Femur (tissue), 1 donor: ENCODE measurements at regions not wholly inside any gene's neighbourhood (a gene's known extent, or its start where the extent isn't known, plus 50 kb on each side); places are given as distances from the start of the nearest gene placed in this dataset.
A peak's percentile ranks its signal among the peaks of the same experiment; 100 is the strongest.

Experiments used
- DNase-seq: peaks from one replicate; pipeline ENCODE4 v3.0.0-alpha.2; 2017

DNA sequence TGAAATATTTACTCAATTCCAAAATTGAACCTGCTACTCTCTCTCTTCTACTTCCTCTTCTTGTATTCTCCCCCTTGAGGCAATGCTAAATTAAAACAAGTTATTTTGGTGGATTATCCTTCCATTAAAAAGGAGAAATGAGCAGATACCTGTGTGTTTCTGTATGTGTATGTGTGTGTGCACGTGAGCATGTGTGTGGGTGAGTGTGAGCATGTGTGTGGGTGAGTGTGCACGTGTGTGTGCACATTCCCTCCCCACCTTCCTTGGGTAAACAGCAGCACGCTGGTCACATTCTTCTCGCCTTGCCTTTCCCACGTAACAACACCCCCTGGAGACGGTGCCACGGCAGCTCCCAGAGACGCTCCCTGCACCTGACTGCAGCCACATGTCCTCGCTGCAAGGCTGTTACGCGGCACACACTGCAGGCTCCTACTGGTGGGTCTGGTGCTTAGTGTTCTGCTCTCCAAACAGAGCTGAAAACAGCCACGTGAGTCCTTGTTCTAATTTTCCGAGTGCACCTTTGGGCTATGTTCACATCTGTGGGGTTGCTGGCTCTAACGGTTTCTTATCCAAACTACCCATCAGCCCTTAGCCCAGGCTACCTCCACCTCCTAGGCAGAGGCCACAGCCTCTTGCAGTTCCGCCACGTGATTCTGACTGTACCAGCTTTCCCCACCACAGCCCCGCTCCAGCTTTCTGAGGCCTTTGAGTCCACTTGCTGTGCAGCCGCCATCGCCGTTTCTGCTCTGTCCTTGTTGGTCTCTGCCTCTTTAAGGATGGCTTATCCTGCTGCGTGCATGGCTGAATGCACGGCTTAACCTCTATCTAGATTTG is 123.4 kb downstream of the CTTN start:
- DNase-seq = no peak

DNA sequence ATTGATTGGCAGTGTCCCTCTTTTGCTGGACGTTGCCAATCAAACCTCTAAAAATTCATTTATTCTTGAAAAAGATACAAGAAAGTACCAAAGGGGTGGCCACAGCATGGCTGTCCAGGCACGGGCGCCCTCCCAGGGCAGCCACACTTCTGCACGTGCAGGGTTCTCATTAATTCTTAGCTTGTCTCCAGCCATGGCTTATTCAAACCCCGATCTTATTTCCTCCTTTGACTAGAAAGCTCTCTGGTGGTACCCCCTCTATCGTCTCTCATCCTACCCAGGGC is 123.9 kb downstream of the CTTN start:
- DNase-seq = no peak

GRCh38 chr11:70522593-70523311 is 124.4 kb downstream of the CTTN start:
- DNase-seq = no peak

GRCh38 chr11:70523384-70524095 is 125.2 kb downstream of the CTTN start:
- DNase-seq = no peak

- no peak for DNase-seq
These were observed 126.0 kb downstream of the CTTN start for GRCh38 chr11:70524096-70524922.

DNA sequence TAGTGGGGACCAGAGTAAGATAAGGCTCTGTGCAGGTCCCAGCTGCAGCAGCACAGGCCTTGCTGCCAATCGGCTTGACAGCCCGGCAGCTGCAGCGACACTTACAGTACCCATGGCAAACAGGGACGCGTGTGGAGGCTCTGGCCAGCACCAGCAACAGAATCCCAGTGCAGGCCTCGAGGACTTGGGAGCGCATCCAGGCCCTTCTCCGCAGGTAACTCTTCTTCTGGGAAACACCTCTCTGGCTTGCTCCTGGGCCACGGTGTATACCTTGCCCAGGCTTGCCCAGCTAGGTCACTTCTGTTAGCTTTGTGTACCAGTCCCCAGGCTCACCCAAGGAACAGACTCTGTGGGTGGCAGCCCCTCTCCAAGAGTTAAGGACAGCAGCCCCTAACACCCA is 126.7 kb downstream of the CTTN start:
- no peak for DNase-seq

GRCh38 chr11:70525466-70525865 is 127.1 kb downstream of the CTTN start:
- no peak for DNase-seq

GRCh38 chr11:70526116-70527045 is 128.1 kb downstream of the CTTN start:
- DNase-seq = no peak

GRCh38 chr11:70527046-70527395 is 128.7 kb downstream of the CTTN start:
- DNase-seq = no peak

- DNase-seq = no peak
These were observed 129.2 kb downstream of the CTTN start for GRCh38 chr11:70527429-70528045.

GRCh38 chr11:70528046-70528793 is 129.9 kb downstream of the CTTN start:
- DNase-seq = no peak

- no peak for DNase-seq
These were observed 130.7 kb downstream of the CTTN start for GRCh38 chr11:70528794-70529580.

DNA sequence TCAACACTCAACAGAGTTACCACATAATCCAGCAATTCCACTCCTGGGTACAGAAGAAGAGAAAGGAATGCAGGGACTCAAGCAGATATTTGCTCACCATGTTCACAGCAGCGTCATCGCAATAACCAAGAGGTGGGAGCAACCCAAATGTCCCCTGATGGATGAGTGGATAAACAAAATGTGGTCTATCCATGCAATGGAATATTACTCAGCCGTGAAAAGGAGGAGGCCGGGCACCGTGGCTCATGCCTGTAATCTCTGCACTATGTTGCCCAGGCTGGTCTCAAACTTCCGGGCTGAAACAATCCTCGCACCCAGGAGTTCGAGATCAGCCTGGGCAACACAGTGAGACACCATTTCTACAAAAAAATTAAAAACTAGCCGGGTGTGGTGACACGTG is 131.7 kb downstream of the CTTN start:
- DNase-seq = no peak

DNA sequence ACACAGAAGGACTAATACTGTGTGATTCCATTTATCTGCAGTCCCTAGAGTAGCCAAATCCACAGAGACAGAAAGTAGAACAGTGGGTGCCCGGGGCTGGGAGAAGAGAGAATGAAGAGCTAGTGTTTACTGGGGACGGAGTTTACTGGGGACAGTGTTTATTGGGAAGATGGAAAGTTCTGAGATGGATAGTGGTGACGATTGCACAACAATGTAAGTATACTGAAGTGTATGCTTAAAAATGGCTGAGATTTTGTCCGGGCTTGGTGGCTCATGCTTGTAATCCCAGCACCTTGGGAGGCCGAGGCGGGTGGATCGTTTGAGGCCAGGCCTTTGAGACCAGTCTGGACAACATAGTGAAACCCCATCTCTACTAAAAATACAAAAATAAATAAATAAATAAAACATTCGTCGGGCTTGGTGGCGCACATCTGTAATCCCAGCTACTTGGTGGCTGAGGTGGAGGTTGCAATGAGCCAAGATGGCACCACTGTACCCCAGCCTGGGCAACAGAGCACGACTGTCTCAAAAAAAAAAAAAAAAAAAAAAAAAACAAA is 132.4 kb downstream of the CTTN start:
- DNase-seq = no peak

- DNase-seq = no peak
These were observed 133.1 kb downstream of the CTTN start for GRCh38 chr11:70531281-70532065.

DNA sequence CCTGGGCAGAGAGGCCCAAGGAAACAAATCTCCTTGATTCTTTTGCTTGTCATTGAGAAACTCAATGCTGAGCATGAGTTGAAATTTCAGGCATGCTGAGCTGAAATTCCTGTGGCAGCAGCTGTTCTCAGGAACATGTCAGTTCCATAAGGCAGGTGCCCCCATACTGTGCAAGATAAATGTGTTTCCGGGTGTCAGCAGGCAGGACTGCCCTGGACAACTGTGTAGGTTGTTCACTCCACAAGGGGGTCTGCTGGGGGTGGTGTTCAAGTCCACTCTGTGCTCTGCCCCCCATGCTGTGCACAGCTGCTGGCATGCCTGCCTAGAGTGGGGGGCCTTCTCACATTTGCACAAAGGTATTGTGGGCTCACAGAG is 133.7 kb downstream of the CTTN start:
- no peak for DNase-seq

GRCh38 chr11:70532731-70533130 is 134.4 kb downstream of the CTTN start:
- DNase-seq = no peak

GRCh38 chr11:70535191-70535971 is 137.1 kb downstream of the CTTN start:
- peak; percentile 8 for DNase-seq
